ENCODE measurements at regions not wholly inside any gene's neighbourhood (a gene's known extent, or its start where the extent isn't known, plus 50 kb on each side); places are given as distances from the start of the nearest gene placed in this dataset.

GRCh38 chr10:124267911-124268549 lies 150.7 kb downstream of the OAT start:
- Mint-ChIP-seq H3K27me3 (ENCODE audit: low read depth, poor library complexity) (peaks cover 10% of the 10 kb centered on the region), H3K9me3 (peaks cover 20% of the 10 kb centered on the region), H3K36me3 (ENCODE audit: low read depth) (peaks cover 6% of the 10 kb centered on the region), H3K27ac (no peak overlapping the region), H3K4me1 (peaks cover 26% of the 10 kb centered on the region), H3K4me3 (no peak overlapping the region)
- TF ChIP-seq, protein P1, sequence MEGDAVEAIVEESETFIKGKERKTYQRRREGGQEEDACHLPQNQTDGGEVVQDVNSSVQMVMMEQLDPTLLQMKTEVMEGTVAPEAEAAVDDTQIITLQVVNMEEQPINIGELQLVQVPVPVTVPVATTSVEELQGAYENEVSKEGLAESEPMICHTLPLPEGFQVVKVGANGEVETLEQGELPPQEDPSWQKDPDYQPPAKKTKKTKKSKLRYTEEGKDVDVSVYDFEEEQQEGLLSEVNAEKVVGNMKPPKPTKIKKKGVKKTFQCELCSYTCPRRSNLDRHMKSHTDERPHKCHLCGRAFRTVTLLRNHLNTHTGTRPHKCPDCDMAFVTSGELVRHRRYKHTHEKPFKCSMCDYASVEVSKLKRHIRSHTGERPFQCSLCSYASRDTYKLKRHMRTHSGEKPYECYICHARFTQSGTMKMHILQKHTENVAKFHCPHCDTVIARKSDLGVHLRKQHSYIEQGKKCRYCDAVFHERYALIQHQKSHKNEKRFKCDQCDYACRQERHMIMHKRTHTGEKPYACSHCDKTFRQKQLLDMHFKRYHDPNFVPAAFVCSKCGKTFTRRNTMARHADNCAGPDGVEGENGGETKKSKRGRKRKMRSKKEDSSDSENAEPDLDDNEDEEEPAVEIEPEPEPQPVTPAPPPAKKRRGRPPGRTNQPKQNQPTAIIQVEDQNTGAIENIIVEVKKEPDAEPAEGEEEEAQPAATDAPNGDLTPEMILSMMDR (IDR thresholded peaks at IDR 0.05): no peak
- no peak for DNase-seq

DNA sequence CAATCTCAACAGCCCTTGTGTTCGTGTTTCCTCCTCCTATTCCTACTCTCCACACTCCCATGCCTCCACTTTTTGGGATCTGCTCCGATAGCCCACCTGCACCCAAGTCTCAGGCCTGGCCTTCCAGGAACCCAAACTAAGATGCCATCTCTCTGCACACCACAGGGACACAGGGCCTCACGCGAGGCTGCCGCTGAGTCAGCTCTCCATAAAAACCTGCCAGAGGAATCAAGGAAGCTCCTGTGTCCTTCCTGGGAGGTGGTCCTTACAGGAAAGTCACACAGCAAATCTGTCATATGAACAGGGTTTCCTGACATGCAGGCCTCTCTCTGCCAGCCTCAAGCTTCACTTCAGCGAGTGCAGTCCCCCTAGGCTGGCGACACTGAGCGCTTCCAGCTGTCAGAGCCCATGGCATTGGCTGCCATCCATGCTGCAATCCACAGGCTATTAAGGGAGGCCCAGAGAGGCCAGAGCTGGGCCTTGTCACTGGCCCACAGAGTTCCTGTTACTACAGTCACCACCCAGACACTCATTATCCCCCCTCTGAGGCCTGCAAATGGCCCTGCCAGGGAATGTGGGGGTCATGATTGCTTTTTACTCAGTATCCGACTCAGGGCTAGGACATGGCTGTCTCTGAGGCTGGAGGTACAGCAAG lies 151.4 kb downstream of the OAT start:
- Mint-ChIP-seq H3K4me1 (peaks cover 30% of the 10 kb centered on the region), H3K27me3 (ENCODE audit: low read depth, poor library complexity) (peaks cover 12% of the 10 kb centered on the region), H3K27ac (peak overlapping the region; percentile 74), H3K9me3 (peaks cover 13% of the 10 kb centered on the region), H3K4me3 (no peak overlapping the region), H3K36me3 (ENCODE audit: low read depth) (peaks cover 4% of the 10 kb centered on the region)
- TF ChIP-seq, protein P1 (IDR thresholded peaks at IDR 0.05): no peak
- no peak for DNase-seq

DNA sequence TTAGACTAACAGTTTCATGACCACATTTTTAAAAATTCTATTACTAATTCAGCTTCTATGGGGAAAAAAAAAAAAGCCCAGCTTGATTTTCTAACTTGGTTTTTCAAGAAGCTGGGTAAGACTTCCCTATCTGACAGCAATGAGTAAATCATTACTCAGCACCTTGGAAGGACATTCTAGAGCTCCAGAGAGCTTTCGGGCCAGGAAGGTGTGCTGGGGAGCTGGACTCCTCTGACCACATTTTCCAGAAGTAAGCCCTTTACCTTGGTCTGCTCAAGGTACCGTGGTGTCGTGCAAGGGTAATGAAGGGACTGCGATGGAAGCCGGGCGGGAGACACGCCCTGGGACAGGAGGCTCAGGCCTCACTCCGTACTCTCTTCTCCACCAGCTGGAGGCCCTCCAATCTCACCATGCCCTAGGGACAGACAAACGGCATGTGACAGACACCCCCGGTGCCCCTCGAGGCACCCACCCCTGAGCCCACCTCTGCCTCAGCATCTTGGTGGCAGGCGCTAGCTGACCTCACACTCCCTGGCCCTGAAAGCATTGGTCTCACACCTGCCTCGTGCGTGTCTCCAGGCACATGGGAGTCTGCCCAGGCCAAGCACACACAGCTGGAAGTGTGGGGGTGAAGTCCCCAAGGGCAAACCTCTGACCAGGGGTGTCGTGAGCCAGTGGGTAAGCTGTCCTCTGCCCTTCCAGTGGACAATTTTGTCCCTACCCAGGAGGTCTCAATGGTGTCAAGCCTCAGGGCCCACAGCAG lies 152.1 kb downstream of the OAT start:
- H3K4me1 Mint-ChIP-seq: peaks cover 36% of the 10 kb centered on the region

DNA sequence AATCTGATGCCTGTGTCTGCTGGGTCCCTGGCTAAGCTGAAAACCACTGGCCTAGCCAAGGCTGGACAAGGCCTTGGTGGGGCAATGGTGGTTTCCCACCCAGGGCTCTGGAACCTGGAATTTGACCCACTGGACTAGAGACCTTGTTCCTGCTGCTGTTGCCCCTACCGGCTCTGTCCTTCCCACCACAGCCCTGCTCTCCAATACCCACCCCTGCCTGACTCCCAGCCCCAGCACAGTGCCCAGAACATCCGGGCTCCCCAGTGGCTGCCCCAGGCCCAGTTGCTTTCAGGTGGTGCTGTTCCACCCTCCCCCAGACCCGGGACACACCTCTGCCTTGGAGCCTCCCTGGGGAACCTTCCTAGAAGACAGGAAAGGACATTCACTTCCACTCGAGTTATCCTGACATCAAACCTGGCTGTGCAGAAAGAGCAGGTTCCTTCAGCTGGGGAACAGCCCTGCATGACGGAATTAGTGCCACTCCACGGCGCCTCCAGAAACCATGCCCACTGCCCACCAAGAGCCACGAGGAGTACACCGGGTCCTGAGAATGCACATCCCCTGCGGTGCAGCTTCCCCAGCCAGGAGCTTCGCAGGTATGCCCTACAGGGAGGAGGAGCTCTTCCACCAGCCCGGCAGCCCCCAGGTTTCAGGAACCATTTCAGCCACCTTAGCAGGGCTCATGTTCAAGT lies 152.8 kb downstream of the OAT start:
- peaks cover 18% of the 10 kb centered on the region for H3K27me3 Mint-ChIP-seq (ENCODE audit: low read depth, poor library complexity)
- TF ChIP-seq, protein P1 (IDR thresholded peaks at IDR 0.05): no peak
- DNase-seq: no peak
- H3K27ac Mint-ChIP-seq: no peak overlapping the region
- H3K36me3 Mint-ChIP-seq (ENCODE audit: low read depth): no peaks in the 10 kb centered on the region
- no peak overlapping the region for H3K4me3 Mint-ChIP-seq
- no peaks in the 10 kb centered on the region for H3K9me3 Mint-ChIP-seq
- peaks cover 31% of the 10 kb centered on the region for H3K4me1 Mint-ChIP-seq

More for the DNA sequence above, 152.1 kb downstream of the OAT start:
- peaks cover 6% of the 10 kb centered on the region for H3K9me3 Mint-ChIP-seq
- no peaks in the 10 kb centered on the region for H3K36me3 Mint-ChIP-seq (ENCODE audit: low read depth)
- no peak overlapping the region for H3K27ac Mint-ChIP-seq
- H3K4me3 Mint-ChIP-seq: no peak overlapping the region
- TF ChIP-seq, protein P1 (IDR thresholded peaks at IDR 0.05): no peak
- no peak for DNase-seq
- H3K27me3 Mint-ChIP-seq (ENCODE audit: low read depth, poor library complexity): peaks cover 12% of the 10 kb centered on the region

DNA sequence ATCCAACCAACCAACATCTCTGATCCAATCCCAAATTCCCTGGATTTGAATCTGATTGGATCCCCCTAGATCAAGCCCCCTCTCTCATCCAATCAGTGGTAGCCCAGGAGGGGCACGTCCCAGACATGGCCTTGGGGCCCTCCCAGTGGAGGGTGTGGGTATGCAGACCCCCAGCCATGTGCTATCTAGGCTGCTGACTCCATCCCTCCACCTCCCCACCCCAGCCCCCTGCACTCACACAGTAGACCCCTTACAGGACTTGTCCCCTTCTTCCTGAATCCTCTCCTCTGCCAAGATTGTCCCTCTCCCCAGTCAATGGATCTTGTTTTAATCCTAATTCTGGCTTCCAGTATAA lies 153.4 kb downstream of the OAT start:
- Mint-ChIP-seq H3K27ac (peak overlapping the region; percentile 74), H3K4me3 (no peak overlapping the region), H3K4me1 (peaks cover 25% of the 10 kb centered on the region), H3K36me3 (ENCODE audit: low read depth) (no peaks in the 10 kb centered on the region), H3K9me3 (no peaks in the 10 kb centered on the region), H3K27me3 (ENCODE audit: low read depth, poor library complexity) (peaks cover 20% of the 10 kb centered on the region)
- DNase-seq: no peak
- TF ChIP-seq, protein P1 (IDR thresholded peaks at IDR 0.05): no peak
